Breast epithelium (tissue), 3 donors: ENCODE measurements at regions not wholly inside any gene's neighbourhood (a gene's known extent, or its start where the extent isn't known, plus 50 kb on each side); places are given as distances from the start of the nearest gene placed in this dataset.

ENCODE experiments used
- POLR2A ChIP-seq: fragments of 450-650 bp; IDR thresholded peaks from one replicate; pipeline ENCODE4 v1.6.1; 2016; ENCODE audit warnings: antibody characterized with exemption, mild to moderate bottlenecking, moderate library complexity
- POLR2AphosphoS5 ChIP-seq, 3 donors: sonication (generic); formaldehyde crosslinking; IDR thresholded peaks; one replicate each; pipeline ENCODE4 v1.6.1; 2017; ENCODE audit warnings: antibody characterized with exemption in 3 of 3
- TF ChIP-seq, protein P1 (sequence below), 3 donors: fragments of 450-650 bp; IDR thresholded peaks; one replicate each; pipeline ENCODE4 v1.5.1; 2016 to 2017; ENCODE audit warnings: antibody characterized with exemption in 3 of 3, mild to moderate bottlenecking in 3 of 3, moderate library complexity in 3 of 3

GRCh38 chr18:73645160-73645715, 502.4 kb downstream of the FBXO15 start:
- TF ChIP-seq, protein P1, sequence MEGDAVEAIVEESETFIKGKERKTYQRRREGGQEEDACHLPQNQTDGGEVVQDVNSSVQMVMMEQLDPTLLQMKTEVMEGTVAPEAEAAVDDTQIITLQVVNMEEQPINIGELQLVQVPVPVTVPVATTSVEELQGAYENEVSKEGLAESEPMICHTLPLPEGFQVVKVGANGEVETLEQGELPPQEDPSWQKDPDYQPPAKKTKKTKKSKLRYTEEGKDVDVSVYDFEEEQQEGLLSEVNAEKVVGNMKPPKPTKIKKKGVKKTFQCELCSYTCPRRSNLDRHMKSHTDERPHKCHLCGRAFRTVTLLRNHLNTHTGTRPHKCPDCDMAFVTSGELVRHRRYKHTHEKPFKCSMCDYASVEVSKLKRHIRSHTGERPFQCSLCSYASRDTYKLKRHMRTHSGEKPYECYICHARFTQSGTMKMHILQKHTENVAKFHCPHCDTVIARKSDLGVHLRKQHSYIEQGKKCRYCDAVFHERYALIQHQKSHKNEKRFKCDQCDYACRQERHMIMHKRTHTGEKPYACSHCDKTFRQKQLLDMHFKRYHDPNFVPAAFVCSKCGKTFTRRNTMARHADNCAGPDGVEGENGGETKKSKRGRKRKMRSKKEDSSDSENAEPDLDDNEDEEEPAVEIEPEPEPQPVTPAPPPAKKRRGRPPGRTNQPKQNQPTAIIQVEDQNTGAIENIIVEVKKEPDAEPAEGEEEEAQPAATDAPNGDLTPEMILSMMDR (IDR thresholded peaks at IDR 0.05): no peak
- TF ChIP-seq POLR2A: no peak
- no peak for TF ChIP-seq POLR2AphosphoS5 (IDR thresholded peaks at IDR 0.05)
